Aorta (tissue), 5 donors: ENCODE measurements at regions not wholly inside any gene's neighbourhood (a gene's known extent, or its start where the extent isn't known, plus 50 kb on each side); places are given as distances from the start of the nearest gene placed in this dataset.

Source experiments
- ATAC-seq: fragments of 200-7000 bp; cut with Tn5 transposase; one replicate; pipeline ENCODE4 v1.9.1; 2022; ENCODE audit warnings: moderate library complexity; ENCODE audit not compliant: low FRiP score
- DNase-seq, 2 donors: peaks; one replicate each; pipeline ENCODE4 v3.0.0-alpha.2; 2020
- H3K27ac ChIP-seq, 2 donors: one replicate each; pipeline ENCODE4 v1.5.1; 2013; ENCODE audit warnings: low read length in 2 of 2, mild to moderate bottlenecking in 2 of 2, moderate library complexity in 2 of 2, control low read depth in 1 of 2, inconsistent platforms in 1 of 2, low read depth in 1 of 2
- H3K27me3 ChIP-seq, 2 donors: one replicate each; pipeline ENCODE4 v1.6.1; 2013; ENCODE audit warnings: control low read depth in 1 of 2, low read length in 1 of 2, mild to moderate bottlenecking in 1 of 2, moderate library complexity in 1 of 2; ENCODE audit not compliant: insufficient read depth in 2 of 2, control insufficient read depth in 1 of 2
- H3K36me3 ChIP-seq, 2 donors: one replicate each; pipeline ENCODE4 v1.6.1; 2013; ENCODE audit warnings: control low read depth in 1 of 2, low read length in 1 of 2, mild to moderate bottlenecking in 1 of 2; ENCODE audit not compliant: insufficient read depth in 2 of 2, control insufficient read depth in 1 of 2
- H3K4me1 ChIP-seq, 2 donors: one replicate each; pipeline ENCODE4 v1.6.1; 2013; ENCODE audit warnings: low read length in 2 of 2, control low read depth in 1 of 2, mild to moderate bottlenecking in 1 of 2, moderate library complexity in 1 of 2; ENCODE audit not compliant: insufficient read depth in 2 of 2, control insufficient read depth in 1 of 2
- H3K4me3 ChIP-seq, 2 donors: one replicate each; pipeline ENCODE4 v1.5.1; 2013; ENCODE audit warnings: low read length in 2 of 2, control low read depth in 1 of 2, mild to moderate bottlenecking in 1 of 2
- H3K9me3 ChIP-seq: one replicate; pipeline ENCODE4 v1.6.1; 2013; ENCODE audit warnings: mild to moderate bottlenecking, low read length; ENCODE audit not compliant: control insufficient read depth
- WGBS, 2 donors: extraction: QIAGEN DNeasy Blood & Tissue Kit; methylation state at CpG; one replicate each; pipeline ENCODE4 v1.1.7; 2013; 5-methylcytosine and 5-hydroxymethylcytosine counted together
- intact Hi-C, 2 donors: fragments of 100-400 bp; cut with DNase I; formaldehyde crosslinking; loops; one replicate each; pipeline versions ENCODE4 v1.14.2 to v1.15.0; 2022
- donor health status: healthy with polysubstance abuse.
- donor health status: Bipolar disorder and iron deficiency.
- donor health status: DM: no; HTN: no; CAD: no.
- donor health status: DM: no; HTN: no; CAD: no.
- donor health status: DM: yes; HTN: yes; CAD: no.

- Histone ChIP-seq H3K27me3 (no peaks in the 10 kb centered on the region), H3K4me1 (no peaks in the 10 kb centered on the region), H3K36me3 (no peaks in the 10 kb centered on the region), H3K4me3 (no peak overlapping the region), H3K9me3 (peaks cover 1% of the 10 kb centered on the region), H3K27ac (no peak overlapping the region)
- intact Hi-C loops: no loop called here
- DNase-seq (no peak), ATAC-seq (no peak)
Measured at GRCh38 chr10:28733245-28733644, 55.9 kb downstream of the BAMBI start.

- ATAC-seq (no peak), DNase-seq (no peak)
- peaks cover 1% of the 10 kb centered on the region for H3K9me3 ChIP-seq
- intact Hi-C loops: no loop called here
- no peaks in the 10 kb centered on the region for H3K36me3 ChIP-seq
- no peak overlapping the region for H3K4me3 ChIP-seq
- no peaks in the 10 kb centered on the region for H3K27me3 ChIP-seq
- no peak overlapping the region for H3K27ac ChIP-seq
- no peaks in the 10 kb centered on the region for H3K4me1 ChIP-seq
- WGBS, 2 donors: 97 to 98% methylated on average over 1 of the region's 1 CpG
Measured at GRCh38 chr10:28733647-28734046, 56.3 kb downstream of the BAMBI start.

GRCh38 chr10:28734938-28735759 lies 57.8 kb downstream of the BAMBI start:
- Histone ChIP-seq H3K9me3 (peaks cover 1% of the 10 kb centered on the region), H3K27me3 (no peaks in the 10 kb centered on the region), H3K36me3 (no peaks in the 10 kb centered on the region), H3K4me1 (no peaks in the 10 kb centered on the region), H3K27ac (peak overlapping the region in 1 of 2 donors; percentile 17), H3K4me3 (no peak overlapping the region)
- intact Hi-C loops: loop anchor here in 1 of 2 donors (5.0 kb wide), 1 partner anchor 62 kb away; no protein-coding TSS in a partner anchor
- DNase-seq: peak in 1 of 2 donors; percentile 62
- peak; percentile 72 for ATAC-seq
- WGBS, 2 donors: 44 to 50% methylated on average over 4 of the region's 4 CpGs

DNA sequence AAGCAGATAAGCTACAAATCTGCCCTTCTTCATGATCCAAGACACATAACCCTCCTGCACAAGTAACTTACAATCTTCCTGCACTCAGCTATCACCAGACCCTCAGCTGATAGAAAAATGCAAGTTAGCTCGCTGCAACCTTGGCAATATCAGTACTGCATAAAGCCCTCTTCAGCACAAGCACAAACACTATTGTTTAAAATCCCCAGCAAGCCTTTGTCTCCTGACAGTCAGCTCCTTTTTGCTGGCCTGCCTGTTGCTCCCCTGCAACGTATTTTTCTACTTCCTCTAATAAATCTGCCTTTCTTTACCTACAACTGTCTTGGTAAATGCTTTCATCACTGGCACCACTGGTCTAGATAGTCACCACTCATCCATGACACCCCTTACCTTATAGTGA lies 59.8 kb downstream of the BAMBI start:
- intact Hi-C loops: loop anchor here in 1 of 2 donors (5.0 kb wide), 1 partner anchor 60 kb away; no protein-coding TSS in a partner anchor
- WGBS, 2 donors: 88 to 93% methylated on average over 2 of the region's 2 CpGs

GRCh38 chr10:28738200-28738599 lies 60.9 kb downstream of the BAMBI start:
- Histone ChIP-seq H3K27ac (no peak overlapping the region), H3K4me1 (no peaks in the 10 kb centered on the region), H3K36me3 (no peaks in the 10 kb centered on the region), H3K9me3 (peaks cover 1% of the 10 kb centered on the region), H3K4me3 (no peak overlapping the region), H3K27me3 (no peaks in the 10 kb centered on the region)
- intact Hi-C loops: loop anchor here in 1 of 2 donors (5.0 kb wide), 1 partner anchor 59 kb away; no protein-coding TSS in a partner anchor
- DNase-seq: no peak
- 93 to 95% methylated on average over 1 of the region's 1 CpG for WGBS, 2 donors
- no peak for ATAC-seq

More for the DNA sequence above, 59.8 kb downstream of the BAMBI start:
- ATAC-seq: no peak
- DNase-seq: no peak
- Histone ChIP-seq H3K27ac (no peak overlapping the region), H3K4me3 (no peak overlapping the region), H3K27me3 (no peaks in the 10 kb centered on the region), H3K9me3 (peaks cover 1% of the 10 kb centered on the region), H3K36me3 (no peaks in the 10 kb centered on the region), H3K4me1 (no peaks in the 10 kb centered on the region)

GRCh38 chr10:28743576-28743975 lies 66.3 kb downstream of the BAMBI start:
- 79 to 80% methylated on average over 6 of the region's 6 CpGs for WGBS, 2 donors
- Histone ChIP-seq H3K27me3 (no peaks in the 10 kb centered on the region), H3K9me3 (no peaks in the 10 kb centered on the region), H3K36me3 (no peaks in the 10 kb centered on the region), H3K4me1 (no peaks in the 10 kb centered on the region), H3K4me3 (no peak overlapping the region), H3K27ac (no peak overlapping the region)
- ATAC-seq: no peak
- no peak for DNase-seq
- intact Hi-C loops: no loop called here

DNA sequence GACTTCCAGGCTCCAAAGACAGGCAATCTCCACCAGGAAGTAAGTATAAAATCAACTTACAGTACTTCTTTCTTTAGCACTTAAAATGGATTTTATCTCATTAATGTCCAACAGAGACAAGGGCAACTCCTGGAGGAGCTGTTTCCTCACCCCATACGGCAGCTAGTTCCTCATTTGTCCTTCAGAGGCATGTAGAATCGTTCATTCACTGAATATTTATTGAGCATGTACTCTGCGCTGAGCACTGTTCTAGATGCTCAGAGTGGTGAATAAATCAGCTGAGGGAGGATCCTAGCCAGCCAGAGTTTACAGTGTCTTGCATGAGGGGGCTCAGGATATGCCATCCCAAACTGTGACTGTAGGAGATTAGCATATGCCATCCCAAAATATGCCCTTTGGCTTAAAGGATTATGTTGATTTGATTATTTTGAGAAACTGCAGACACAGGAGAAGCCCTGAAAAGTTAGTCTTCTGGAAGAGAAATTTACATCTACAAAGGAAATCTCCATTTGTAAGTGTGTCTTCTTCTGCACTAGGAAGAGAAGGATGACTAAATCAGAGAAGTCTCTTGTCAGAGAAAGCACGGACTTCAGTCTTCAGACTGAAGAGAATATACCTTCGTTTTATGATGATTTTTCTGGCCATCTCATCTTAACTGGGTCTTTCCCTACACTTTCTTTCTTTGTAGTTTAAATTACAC lies 66.9 kb downstream of the BAMBI start:
- intact Hi-C loops: no loop called here
- no peaks in the 10 kb centered on the region for H3K36me3 ChIP-seq
- no peak for ATAC-seq
- no peak overlapping the region for H3K4me3 ChIP-seq
- no peak overlapping the region for H3K27ac ChIP-seq
- H3K9me3 ChIP-seq: no peaks in the 10 kb centered on the region
- no peaks in the 10 kb centered on the region for H3K4me1 ChIP-seq
- 85 to 86% methylated on average over 5 of the region's 5 CpGs for WGBS, 2 donors
- no peak for DNase-seq
- no peaks in the 10 kb centered on the region for H3K27me3 ChIP-seq

DNA sequence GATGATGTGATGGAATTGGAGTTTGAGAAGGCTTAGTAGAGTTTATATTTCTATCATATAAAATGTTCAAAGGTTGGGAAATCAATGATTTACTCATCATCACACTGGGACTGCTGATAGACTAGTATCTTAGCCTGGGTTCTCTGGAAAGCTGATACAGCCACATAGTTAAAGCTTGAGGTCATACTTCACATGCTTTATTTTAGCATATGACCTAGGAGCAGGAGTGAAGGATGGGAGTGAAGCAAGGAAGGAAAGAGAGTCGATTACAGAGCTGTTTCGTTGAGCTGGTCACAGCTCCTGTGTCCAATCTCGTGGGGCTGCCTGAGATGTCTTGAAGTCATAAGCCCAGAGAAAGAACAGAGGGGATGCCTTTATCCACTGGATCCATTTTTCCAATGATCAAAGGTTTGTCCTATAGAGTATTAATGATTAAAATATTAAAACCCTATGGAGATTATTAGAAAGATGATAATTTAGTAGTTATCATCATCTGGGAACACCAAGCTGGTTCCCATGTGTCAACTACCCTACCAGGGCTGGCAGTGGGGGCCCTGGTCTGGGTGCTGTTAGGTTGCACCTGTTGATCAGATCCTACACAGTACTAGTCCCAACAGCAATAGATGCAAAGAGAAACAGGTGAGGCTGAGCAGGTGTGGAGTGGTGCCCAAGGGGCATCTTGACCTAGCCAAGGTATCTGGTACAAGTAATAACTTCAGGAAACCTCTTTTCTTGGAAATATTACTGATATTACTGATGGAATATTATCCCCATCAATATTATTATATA lies 77.8 kb downstream of the BAMBI start:
- Histone ChIP-seq H3K27ac (no peak overlapping the region), H3K36me3 (no peaks in the 10 kb centered on the region), H3K9me3 (no peaks in the 10 kb centered on the region), H3K4me1 (no peaks in the 10 kb centered on the region), H3K27me3 (no peaks in the 10 kb centered on the region), H3K4me3 (no peak overlapping the region)
- WGBS, 2 donors: 66 to 67% methylated on average over 3 of the region's 3 CpGs
- intact Hi-C loops: no loop called here
- ATAC-seq (no peak), DNase-seq (no peak)
